Vagina (tissue), 2 donors: ENCODE measurements at regions not wholly inside any gene's neighbourhood (a gene's known extent, or its start where the extent isn't known, plus 50 kb on each side); places are given as distances from the start of the nearest gene placed in this dataset.

ENCODE experiments used
- DNase-seq, 2 donors: peaks; one replicate each; pipeline ENCODE4 v3.0.0-alpha.2; 2017; ENCODE audit errors: extremely low spot score in 2 of 2
- H3K27ac ChIP-seq: fragments of 200-600 bp; sonication (generic); one replicate; pipeline ENCODE4 v1.5.1; 2019
- H3K27me3 ChIP-seq: fragments of 200-600 bp; sonication (generic); one replicate; pipeline ENCODE4 v1.5.1; 2019
- H3K36me3 ChIP-seq, 2 donors: fragments of 200-600 bp; sonication (generic); one replicate each; pipeline ENCODE4 v1.5.1; 2017 to 2019
- H3K4me1 ChIP-seq: fragments of 200-600 bp; sonication (generic); one replicate; pipeline ENCODE4 v1.5.1; 2019
- H3K4me3 ChIP-seq, 2 donors: fragments of 200-600 bp; sonication (generic); 1 replicate in 1 of 2; 2 replicates in 1 of 2; pipeline ENCODE4 v1.5.1; 2016 to 2019
- H3K9me3 ChIP-seq: fragments of 200-600 bp; sonication (generic); one replicate; pipeline ENCODE4 v1.5.1; 2019
- POLR2A ChIP-seq, 2 donors: fragments of 450-650 bp; IDR thresholded peaks; one replicate each; pipeline ENCODE4 v1.6.1; 2017; ENCODE audit warnings: antibody characterized with exemption in 2 of 2, mild to moderate bottlenecking in 2 of 2, moderate library complexity in 2 of 2
- POLR2AphosphoS5 ChIP-seq, 2 donors: sonication (generic); formaldehyde crosslinking; IDR thresholded peaks; one replicate each; pipeline ENCODE4 v1.9.0; 2017; ENCODE audit warnings: antibody characterized with exemption in 2 of 2, mild to moderate bottlenecking in 2 of 2, low read depth in 1 of 2; ENCODE audit not compliant: insufficient read depth in 1 of 2
- intact Hi-C: fragments of 100-400 bp; cut with DNase I; formaldehyde crosslinking; loops from one replicate; pipeline ENCODE4 v1.15.1; 2023
- TF ChIP-seq, protein P1 (sequence below), 3 experiments: fragments of 450-650 bp in 2 of 3; fragments of 200-600 bp in 1 of 3; sonication (generic) in 1 of 3; IDR thresholded peaks; one replicate each; pipeline ENCODE4 v1.5.1; 2017 to 2019; ENCODE audit warnings: antibody characterized with exemption in 3 of 3, mild to moderate bottlenecking in 2 of 3, moderate library complexity in 2 of 3

DNA sequence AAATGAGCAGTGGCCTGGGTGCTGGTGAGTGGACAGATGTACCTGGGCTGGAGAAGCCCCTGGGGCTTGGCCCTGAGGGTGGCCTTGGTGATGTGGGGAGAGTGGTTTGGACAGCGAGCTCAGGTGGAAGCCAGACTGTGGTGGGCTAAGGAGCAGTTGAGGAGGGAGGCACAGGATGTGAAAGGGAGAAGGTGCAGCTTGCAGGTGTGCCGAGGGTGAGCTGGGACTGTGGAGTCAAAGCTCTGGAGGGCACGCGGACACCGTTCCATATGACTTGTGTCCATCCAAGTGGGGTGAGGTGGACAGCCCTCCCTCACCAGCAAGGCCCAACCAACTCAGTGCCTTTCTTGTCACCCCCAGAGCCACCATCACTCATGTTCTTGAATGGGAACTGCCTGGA lies 170.8 kb upstream of the ZNF267 start:
- Histone ChIP-seq H3K4me1 (peaks cover 18% of the 10 kb centered on the region), H3K27me3 (no peaks in the 10 kb centered on the region), H3K4me3 (no peak overlapping the region), H3K36me3 (peaks cover 0 to 40% of the 10 kb centered on the region in 2 donors), H3K27ac (no peak overlapping the region), H3K9me3 (no peaks in the 10 kb centered on the region)
- TF ChIP-seq POLR2AphosphoS5 (IDR thresholded peaks at IDR 0.05; ENCODE audit: insufficient read depth in 1 of 2, low read depth in 1 of 2) (no peak), POLR2A (IDR thresholded peaks at IDR 0.05) (no peak)
- TF ChIP-seq, protein P1, sequence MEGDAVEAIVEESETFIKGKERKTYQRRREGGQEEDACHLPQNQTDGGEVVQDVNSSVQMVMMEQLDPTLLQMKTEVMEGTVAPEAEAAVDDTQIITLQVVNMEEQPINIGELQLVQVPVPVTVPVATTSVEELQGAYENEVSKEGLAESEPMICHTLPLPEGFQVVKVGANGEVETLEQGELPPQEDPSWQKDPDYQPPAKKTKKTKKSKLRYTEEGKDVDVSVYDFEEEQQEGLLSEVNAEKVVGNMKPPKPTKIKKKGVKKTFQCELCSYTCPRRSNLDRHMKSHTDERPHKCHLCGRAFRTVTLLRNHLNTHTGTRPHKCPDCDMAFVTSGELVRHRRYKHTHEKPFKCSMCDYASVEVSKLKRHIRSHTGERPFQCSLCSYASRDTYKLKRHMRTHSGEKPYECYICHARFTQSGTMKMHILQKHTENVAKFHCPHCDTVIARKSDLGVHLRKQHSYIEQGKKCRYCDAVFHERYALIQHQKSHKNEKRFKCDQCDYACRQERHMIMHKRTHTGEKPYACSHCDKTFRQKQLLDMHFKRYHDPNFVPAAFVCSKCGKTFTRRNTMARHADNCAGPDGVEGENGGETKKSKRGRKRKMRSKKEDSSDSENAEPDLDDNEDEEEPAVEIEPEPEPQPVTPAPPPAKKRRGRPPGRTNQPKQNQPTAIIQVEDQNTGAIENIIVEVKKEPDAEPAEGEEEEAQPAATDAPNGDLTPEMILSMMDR (IDR thresholded peaks at IDR 0.05), result no peak
- intact Hi-C loops, result loop anchor here (10.0 kb wide), 1 partner anchor 162 kb away; no protein-coding TSS in a partner anchor
- peak in 1 of 2 donors; percentile 70 for DNase-seq

DNA sequence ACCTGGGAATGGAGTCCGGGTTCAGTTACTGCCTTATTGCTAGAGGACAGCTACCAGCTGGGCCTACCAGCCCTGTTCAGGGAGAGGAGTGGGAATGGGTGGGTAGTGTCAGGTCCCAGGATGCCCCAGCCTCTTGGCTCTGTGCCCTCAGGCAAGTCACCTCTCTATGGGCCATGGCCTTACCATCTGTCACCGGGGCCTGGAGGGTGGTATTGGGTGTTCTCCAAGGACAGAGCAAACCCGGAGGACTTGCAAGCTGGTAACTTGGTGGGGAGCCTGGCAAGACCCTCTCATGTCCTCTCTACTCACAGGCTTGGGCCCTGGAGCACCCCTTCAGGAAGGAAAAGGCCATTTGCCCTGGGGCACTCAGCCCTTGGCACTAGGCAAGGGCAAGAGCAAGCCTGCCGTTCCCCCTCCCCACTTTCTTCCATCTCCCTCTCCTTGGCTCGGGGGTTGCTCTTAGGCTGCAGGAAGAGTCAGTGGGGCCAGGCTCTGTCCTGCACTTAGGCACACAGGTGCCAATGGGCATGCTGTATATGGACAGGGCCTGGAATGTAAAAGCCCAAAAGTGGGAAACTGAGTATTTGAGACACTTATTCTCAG lies 170.0 kb upstream of the ZNF267 start:
- H3K36me3 ChIP-seq, result peaks cover 0 to 45% of the 10 kb centered on the region in 2 donors
- intact Hi-C loops, result loop anchor here (10.0 kb wide), 1 partner anchor 161 kb away; no protein-coding TSS in a partner anchor

DNA sequence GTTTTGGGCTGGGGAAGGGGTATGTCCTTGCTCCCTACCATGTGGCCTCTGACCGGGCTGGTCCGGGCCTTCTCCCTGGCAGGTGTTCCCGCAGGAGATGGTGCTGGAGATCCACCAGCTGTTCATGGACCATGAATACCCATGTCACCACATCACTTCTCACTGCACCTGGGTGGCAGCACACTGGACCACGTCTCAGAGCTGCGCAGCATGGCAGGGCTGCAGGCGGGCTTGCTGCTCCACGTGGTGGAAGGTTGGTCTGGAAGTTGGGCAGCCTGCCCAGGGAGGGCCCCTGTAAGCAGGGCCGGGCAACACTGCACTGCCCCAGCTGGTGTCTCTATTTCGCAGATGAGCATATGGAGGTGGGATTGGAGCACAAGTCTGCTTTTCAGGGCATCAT lies 169.5 kb upstream of the ZNF267 start:
- intact Hi-C loops, result loop anchor here (10.0 kb wide), 1 partner anchor 161 kb away; no protein-coding TSS in a partner anchor
- H3K27me3 ChIP-seq, result no peaks in the 10 kb centered on the region
- peaks cover 0 to 45% of the 10 kb centered on the region in 2 donors for H3K36me3 ChIP-seq
- no peak overlapping the region for H3K4me3 ChIP-seq
- no peak overlapping the region for H3K27ac ChIP-seq
- no peak for DNase-seq
- TF ChIP-seq POLR2A (IDR thresholded peaks at IDR 0.05), result no peak
- TF ChIP-seq POLR2AphosphoS5 (IDR thresholded peaks at IDR 0.05; ENCODE audit: insufficient read depth in 1 of 2, low read depth in 1 of 2), result no peak
- TF ChIP-seq, protein P1 (IDR thresholded peaks at IDR 0.05), result no peak
- H3K9me3 ChIP-seq, result no peaks in the 10 kb centered on the region
- peaks cover 18% of the 10 kb centered on the region for H3K4me1 ChIP-seq

More for the DNA sequence above, 170.0 kb upstream of the ZNF267 start:
- Histone ChIP-seq H3K4me1 (peaks cover 18% of the 10 kb centered on the region), H3K9me3 (no peaks in the 10 kb centered on the region), H3K27me3 (no peaks in the 10 kb centered on the region), H3K27ac (no peak overlapping the region), H3K4me3 (no peak overlapping the region)
- no peak for TF ChIP-seq POLR2AphosphoS5 (IDR thresholded peaks at IDR 0.05; ENCODE audit: insufficient read depth in 1 of 2, low read depth in 1 of 2)
- TF ChIP-seq POLR2A (IDR thresholded peaks at IDR 0.05), result no peak
- TF ChIP-seq, protein P1 (IDR thresholded peaks at IDR 0.05), result no peak
- DNase-seq, result peak in 1 of 2 donors; percentile 80

DNA sequence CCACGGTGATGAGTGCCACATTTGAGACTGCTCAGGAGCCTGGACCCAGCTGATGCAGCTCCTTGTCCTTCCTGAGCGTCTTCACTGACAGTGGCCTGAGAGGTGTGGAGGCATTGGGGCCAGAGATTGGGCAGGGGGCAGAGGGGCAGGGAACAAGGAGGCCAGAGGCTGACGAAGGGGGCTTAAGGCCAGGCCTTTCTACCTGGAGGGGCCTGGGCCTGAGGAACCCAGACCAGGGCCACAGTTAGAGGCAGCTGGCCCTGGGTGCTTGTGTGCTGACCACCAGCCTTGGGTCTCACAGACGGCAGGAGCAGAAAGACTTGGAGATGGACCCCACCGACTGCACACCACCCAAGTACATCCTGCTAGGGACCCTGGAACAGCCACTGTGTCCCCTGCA lies 168.2 kb upstream of the ZNF267 start:
- no peak for DNase-seq
- Histone ChIP-seq H3K27me3 (no peaks in the 10 kb centered on the region), H3K4me1 (peaks cover 18% of the 10 kb centered on the region), H3K27ac (no peak overlapping the region), H3K9me3 (no peaks in the 10 kb centered on the region), H3K36me3 (peaks cover 0 to 45% of the 10 kb centered on the region in 2 donors), H3K4me3 (no peak overlapping the region)
- TF ChIP-seq POLR2A (IDR thresholded peaks at IDR 0.05) (no peak), POLR2AphosphoS5 (IDR thresholded peaks at IDR 0.05; ENCODE audit: insufficient read depth in 1 of 2, low read depth in 1 of 2) (no peak)
- TF ChIP-seq, protein P1 (IDR thresholded peaks at IDR 0.05), result no peak
- intact Hi-C loops, result loop anchor here (10.0 kb wide), 1 partner anchor 159 kb away; no protein-coding TSS in a partner anchor

DNA sequence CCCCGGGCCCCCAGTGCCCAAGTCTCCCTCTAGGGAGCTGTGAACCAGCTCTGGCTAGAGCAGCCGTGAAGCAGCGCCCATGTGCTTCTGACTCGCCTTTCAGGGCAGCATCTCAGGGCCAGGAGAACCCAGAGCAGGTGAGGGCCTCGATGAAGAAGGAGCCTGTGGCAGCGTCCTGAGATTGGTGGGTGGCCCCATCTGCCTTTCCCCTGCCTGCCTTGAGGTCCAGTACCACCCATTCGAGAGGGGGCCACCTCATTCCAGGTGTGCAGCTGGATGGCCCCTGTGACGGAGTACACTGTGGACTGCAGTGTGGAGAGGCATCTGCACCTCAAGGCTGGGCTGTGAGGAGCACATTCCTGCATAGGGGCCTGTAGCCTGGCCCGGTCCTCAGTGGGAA lies 167.3 kb upstream of the ZNF267 start:
- TF ChIP-seq POLR2AphosphoS5 (IDR thresholded peaks at IDR 0.05; ENCODE audit: insufficient read depth in 1 of 2, low read depth in 1 of 2), result no peak
- TF ChIP-seq, protein P1 (IDR thresholded peaks at IDR 0.05), result no peak
- TF ChIP-seq POLR2A (IDR thresholded peaks at IDR 0.05), result no peak
- Histone ChIP-seq H3K36me3 (peaks cover 0 to 45% of the 10 kb centered on the region in 2 donors), H3K4me1 (peaks cover 12% of the 10 kb centered on the region), H3K27me3 (no peaks in the 10 kb centered on the region), H3K27ac (no peak overlapping the region), H3K9me3 (no peaks in the 10 kb centered on the region), H3K4me3 (no peak overlapping the region)
- intact Hi-C loops, result loop anchor here (10.0 kb wide), 1 partner anchor 158 kb away; no protein-coding TSS in a partner anchor
- DNase-seq, result no peak
